IMR-90 (cell line): ENCODE measurements at regions not wholly inside any gene's neighbourhood (a gene's known extent, or its start where the extent isn't known, plus 50 kb on each side); places are given as distances from the start of the nearest gene placed in this dataset.

Source experiments
- ATAC-seq: fragments of 200-7000 bp; cut with Tn5 transposase; 2 replicates; pipeline ENCODE4 v1.9.1; 2020; ENCODE audit warnings: low read depth, mild to moderate bottlenecking, moderate library complexity
- BruUV-seq: library from RNA; stranded (reverse); fragments of 400-500 nt; replicated peaks from 2 replicates; lab custom pipeline; 2021; lab: Mats Ljungman, UMichigan
- CTCF ChIA-PET: fragments of 300-600 bp; formaldehyde crosslinking; extraction: SDS; loops from one replicate; lab custom pipeline; 2021; ENCODE audit warnings: antibody characterized with exemption; lab: Yijun Ruan, JAX
- POLR2A ChIA-PET: fragments of 300-600 bp; sonication (Branson Sonifier 250); formaldehyde crosslinking; loops from one replicate; lab custom pipeline; 2022; ENCODE audit warnings: antibody characterized with exemption; ENCODE audit not compliant: unreplicated experiment; lab: Charles Lee
- DNase-seq: peaks from one replicate; pipeline ENCODE4 v3.0.0; 2013
- H2AFZ ChIP-seq: replicated peaks from 2 replicates; pipeline ENCODE3; 2013; ENCODE audit warnings: low read length, mild to moderate bottlenecking; ENCODE audit not compliant: poor library complexity
- H2AK5ac ChIP-seq: 2 replicates; pipeline ENCODE4 v1.6.1; 2013; ENCODE audit warnings: low read depth, low read length, inconsistent platforms
- H2AK9ac ChIP-seq: replicated peaks from 2 replicates; pipeline ENCODE3; 2013; ENCODE audit warnings: mild to moderate bottlenecking, low read depth, low read length, moderate library complexity; ENCODE audit not compliant: poor library complexity
- H2BK120ac ChIP-seq: 2 replicates; pipeline ENCODE4 v1.6.1; 2013; ENCODE audit warnings: low read depth, low read length, inconsistent platforms
- H2BK15ac ChIP-seq: 3 replicates; pipeline ENCODE4 v1.6.1; 2013; ENCODE audit warnings: low read depth, low read length, inconsistent platforms
- H2BK20ac ChIP-seq: 2 replicates; pipeline ENCODE4 v1.6.1; 2013; ENCODE audit warnings: low read depth, mild to moderate bottlenecking, inconsistent platforms, low read length, moderate library complexity
- H2BK5ac ChIP-seq: 2 replicates; pipeline ENCODE4 v1.6.1; 2013; ENCODE audit warnings: mild to moderate bottlenecking, low read depth, low read length, inconsistent platforms; ENCODE audit not compliant: poor library complexity, severe bottlenecking
- H3K14ac ChIP-seq: replicated peaks from 2 replicates; pipeline ENCODE4 v1.6.1; 2013; ENCODE audit warnings: low read depth, low read length, inconsistent platforms
- H3K18ac ChIP-seq: 2 replicates; pipeline ENCODE4 v1.6.1; 2013; ENCODE audit warnings: low read depth, low read length, control low read depth
- H3K23ac ChIP-seq: 2 replicates; pipeline ENCODE4 v1.6.1; 2013; ENCODE audit warnings: low read depth, low read length, inconsistent platforms
- H3K27ac ChIP-seq: 2 replicates; pipeline ENCODE4 v1.5.1; 2013; ENCODE audit warnings: mild to moderate bottlenecking, control low read depth, low read length; ENCODE audit not compliant: insufficient read depth
- H3K27me3 ChIP-seq: 2 replicates; pipeline ENCODE4 v1.6.1; 2013; ENCODE audit warnings: low read length; ENCODE audit not compliant: control insufficient read depth, insufficient read depth
- H3K36me3 ChIP-seq: 2 replicates; pipeline ENCODE4 v1.6.1; 2013; ENCODE audit warnings: low read length, mixed read lengths; ENCODE audit not compliant: control insufficient read depth, insufficient read depth
- H3K4ac ChIP-seq: 2 replicates; pipeline ENCODE4 v1.6.1; 2013; ENCODE audit warnings: low read depth, low read length, inconsistent platforms
- H3K4me1 ChIP-seq: 2 replicates; pipeline ENCODE4 v1.6.1; 2013; ENCODE audit warnings: low read length, mixed read lengths; ENCODE audit not compliant: control insufficient read depth, insufficient read depth
- H3K4me2 ChIP-seq: 2 replicates; pipeline ENCODE4 v1.6.1; 2013; ENCODE audit warnings: low read depth, mild to moderate bottlenecking, control low read depth, low read length, moderate library complexity
- H3K4me3 ChIP-seq: 2 replicates; pipeline ENCODE4 v1.5.1; 2013; ENCODE audit warnings: low read depth, mild to moderate bottlenecking, control low read depth, low read length, moderate library complexity; ENCODE audit not compliant: insufficient read depth
- H3K56ac ChIP-seq: 2 replicates; pipeline ENCODE4 v1.6.1; 2013; ENCODE audit warnings: low read length, inconsistent platforms; ENCODE audit not compliant: insufficient read depth; ENCODE audit errors: extremely low read depth
- H3K79me1 ChIP-seq, 2 experiments: 2 replicates each; pipeline ENCODE4 v1.6.1; 2013; ENCODE audit warnings: low read length in 2 of 2, inconsistent platforms in 1 of 2, low read depth in 1 of 2
- H3K9ac ChIP-seq: 2 replicates; pipeline ENCODE4 v1.6.1; 2013; ENCODE audit warnings: low read depth, low read length, control low read depth
- H3K9me1 ChIP-seq: 2 replicates; pipeline ENCODE4 v1.6.1; 2013; ENCODE audit warnings: low read length, inconsistent platforms; ENCODE audit not compliant: insufficient read depth
- H3K9me3 ChIP-seq: 2 replicates; pipeline ENCODE4 v1.6.1; 2013; ENCODE audit warnings: low read length; ENCODE audit not compliant: control insufficient read depth, insufficient read depth
- H4K20me1 ChIP-seq: 2 replicates; pipeline ENCODE4 v1.6.1; 2013; ENCODE audit warnings: low read length, inconsistent platforms; ENCODE audit not compliant: insufficient read depth
- H4K5ac ChIP-seq: 2 replicates; pipeline ENCODE4 v1.6.1; 2013; ENCODE audit warnings: mild to moderate bottlenecking, low read depth, low read length, control low read depth
- H4K8ac ChIP-seq, 2 experiments: 2 replicates each; pipeline ENCODE4 v1.6.1; 2013; ENCODE audit warnings: low read depth in 2 of 2, low read length in 2 of 2, control low read depth in 1 of 2, inconsistent platforms in 1 of 2
- H4K91ac ChIP-seq: 2 replicates; pipeline ENCODE4 v1.6.1; 2013; ENCODE audit warnings: low read depth, low read length, inconsistent platforms; ENCODE audit not compliant: insufficient read depth
- CTCF ChIP-seq: conservative IDR thresholded peaks from 2 replicates; pipeline ENCODE4 v1.5.1; 2012; ENCODE audit warnings: mild to moderate bottlenecking, low read depth, low read length, improper control_type of control experiment
- RCOR1 ChIP-seq: IDR thresholded peaks from 2 replicates; pipeline ENCODE4 v1.6.1; 2012; ENCODE audit warnings: mild to moderate bottlenecking, low read length, improper control_type of control experiment; ENCODE audit not compliant: insufficient replicate concordance
- RFX5 ChIP-seq: IDR thresholded peaks from 2 replicates; pipeline ENCODE4 v1.8.0; 2012; ENCODE audit warnings: low read depth, mild to moderate bottlenecking, low read length, moderate library complexity
- dilution Hi-C: fragments of 300-500 bp; cut with HindIII; formaldehyde crosslinking; loops from one replicate; pipeline ENCODE4 v1.14.3; 2018; ENCODE audit warnings: low sequenced_read_pairs; ENCODE audit not compliant: unreplicated experiment
- in situ Hi-C: fragments of 300-500 bp; cut with MboI; formaldehyde crosslinking; loops from 3 replicates; pipeline ENCODE4 v1.14.3; 2019; ENCODE audit warnings: low sequenced_read_pairs, inconsistent platforms, mixed read lengths
- intact Hi-C: fragments of 100-400 bp; cut with micrococcal nuclease; formaldehyde crosslinking; loops from 2 replicates; pipeline ENCODE4 v1.10.0; 2022

GRCh38 chr6:15741405-15741804, 78.6 kb upstream of the DTNBP1 start:
- no peak overlapping the region for H2AFZ ChIP-seq
- H3K4me2 ChIP-seq = no peak overlapping the region
- DNase-seq = no peak
- H3K4me1 ChIP-seq = no peaks in the 10 kb centered on the region
- H3K4ac ChIP-seq = no peak overlapping the region
- H4K5ac ChIP-seq = no peak overlapping the region
- H4K91ac ChIP-seq = no peak overlapping the region
- no peak overlapping the region for H3K18ac ChIP-seq
- no peak overlapping the region for H3K4me3 ChIP-seq
- H3K27ac ChIP-seq = no peak overlapping the region
- no peak for ATAC-seq
- no peaks in the 10 kb centered on the region for H3K9me1 ChIP-seq
- H2BK15ac ChIP-seq = no peak overlapping the region
- H3K27me3 ChIP-seq = no peaks in the 10 kb centered on the region; the same call in 1 of the 2 replicates
- H2BK20ac ChIP-seq = no peak overlapping the region
- H3K9ac ChIP-seq = no peak overlapping the region
- no peak overlapping the region for H2AK9ac ChIP-seq
- H3K36me3 ChIP-seq = no peaks in the 10 kb centered on the region
- no peak overlapping the region for H4K8ac ChIP-seq
- no peak overlapping the region for H3K23ac ChIP-seq
- CTCF ChIA-PET = no interaction called here
- no peaks in the 10 kb centered on the region for H4K20me1 ChIP-seq
- TF ChIP-seq CTCF = no peak
- TF ChIP-seq RCOR1 = no peak
- TF ChIP-seq RFX5 = no peak
- H2BK120ac ChIP-seq = no peak overlapping the region
- H3K79me1 ChIP-seq = no peaks in the 10 kb centered on the region
- no peak overlapping the region for H2BK5ac ChIP-seq
- no peak overlapping the region for H3K56ac ChIP-seq
- H3K14ac ChIP-seq = no peak overlapping the region
- in situ Hi-C loops = no loop called here
- intact Hi-C loops = no loop called here
- H3K9me3 ChIP-seq = no peaks in the 10 kb centered on the region
- no peak overlapping the region for H2AK5ac ChIP-seq
- dilution Hi-C loops = no loop called here
- POLR2A ChIA-PET = no interaction called here
- BruUV-seq = no TSS peak
